ENCODE measurements at regions not wholly inside any gene's neighbourhood (a gene's known extent, or its start where the extent isn't known, plus 50 kb on each side); places are given as distances from the start of the nearest gene placed in this dataset.

DNA sequence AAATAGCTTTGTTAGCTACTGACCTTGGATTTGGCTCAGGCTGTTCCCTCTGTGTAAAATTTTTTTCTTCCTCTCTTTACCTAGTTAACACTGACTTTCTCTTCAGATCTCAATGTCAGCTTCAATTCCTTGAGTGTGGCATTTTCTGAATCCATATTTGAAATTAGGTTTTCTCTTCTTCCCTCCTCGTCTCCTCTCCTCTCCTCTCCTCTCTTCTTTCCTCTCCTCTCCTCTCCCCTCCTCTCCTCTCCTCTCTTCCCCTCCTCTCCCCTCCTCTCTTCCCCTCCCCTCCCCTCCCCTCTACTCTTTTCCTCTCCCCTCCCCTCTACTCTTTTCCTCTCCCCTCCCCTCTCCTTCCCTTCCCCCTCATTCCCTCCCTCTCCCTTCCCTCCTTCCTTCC lies 453.3 kb downstream of the BMP2 start:
- Histone ChIP-seq H3K4me3 (no peak overlapping the region), H3K27me3 (no peaks in the 10 kb centered on the region), H3K4me1 (no peaks in the 10 kb centered on the region), H3K9me3 (no peaks in the 10 kb centered on the region), H3K27ac (no peak overlapping the region), H3K36me3 (no peaks in the 10 kb centered on the region)
- no peak for DNase-seq
- intact Hi-C loops (cut with DNase I) = no loop called here
- TF ChIP-seq, protein P1, sequence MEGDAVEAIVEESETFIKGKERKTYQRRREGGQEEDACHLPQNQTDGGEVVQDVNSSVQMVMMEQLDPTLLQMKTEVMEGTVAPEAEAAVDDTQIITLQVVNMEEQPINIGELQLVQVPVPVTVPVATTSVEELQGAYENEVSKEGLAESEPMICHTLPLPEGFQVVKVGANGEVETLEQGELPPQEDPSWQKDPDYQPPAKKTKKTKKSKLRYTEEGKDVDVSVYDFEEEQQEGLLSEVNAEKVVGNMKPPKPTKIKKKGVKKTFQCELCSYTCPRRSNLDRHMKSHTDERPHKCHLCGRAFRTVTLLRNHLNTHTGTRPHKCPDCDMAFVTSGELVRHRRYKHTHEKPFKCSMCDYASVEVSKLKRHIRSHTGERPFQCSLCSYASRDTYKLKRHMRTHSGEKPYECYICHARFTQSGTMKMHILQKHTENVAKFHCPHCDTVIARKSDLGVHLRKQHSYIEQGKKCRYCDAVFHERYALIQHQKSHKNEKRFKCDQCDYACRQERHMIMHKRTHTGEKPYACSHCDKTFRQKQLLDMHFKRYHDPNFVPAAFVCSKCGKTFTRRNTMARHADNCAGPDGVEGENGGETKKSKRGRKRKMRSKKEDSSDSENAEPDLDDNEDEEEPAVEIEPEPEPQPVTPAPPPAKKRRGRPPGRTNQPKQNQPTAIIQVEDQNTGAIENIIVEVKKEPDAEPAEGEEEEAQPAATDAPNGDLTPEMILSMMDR (IDR thresholded peaks at IDR 0.05) = no peak
- ATAC-seq = no peak

DNA sequence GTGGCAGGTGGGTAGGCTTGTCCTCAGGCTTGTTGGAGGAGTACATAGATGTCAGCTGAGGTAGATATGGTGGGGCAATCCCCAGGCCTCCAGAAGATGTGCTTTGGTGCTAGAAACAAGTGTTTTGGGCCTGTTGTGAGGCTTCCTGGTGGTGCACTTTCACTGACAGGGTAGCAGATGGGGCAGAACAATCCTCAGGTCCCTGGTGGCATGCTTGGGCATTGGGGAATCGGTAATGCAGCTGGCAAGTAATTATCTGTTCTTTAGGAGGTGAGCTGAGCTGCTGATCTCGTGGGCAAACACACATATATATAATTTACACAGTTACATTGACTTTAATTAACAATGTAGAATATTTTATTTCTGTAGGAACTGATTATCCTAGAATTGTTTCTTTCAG lies 458.7 kb downstream of the BMP2 start:
- no peak for ATAC-seq
- DNase-seq = no peak
- intact Hi-C loops (cut with DNase I) = no loop called here

GRCh38 chr20:7231303-7231702 lies 463.8 kb downstream of the BMP2 start:
- TF ChIP-seq, protein P1 (IDR thresholded peaks at IDR 0.05) = no peak
- H3K27me3 ChIP-seq = no peaks in the 10 kb centered on the region
- DNase-seq (no peak), ATAC-seq (no peak)
- peaks cover 7% of the 10 kb centered on the region for H3K9me3 ChIP-seq
- H3K4me1 ChIP-seq = no peaks in the 10 kb centered on the region
- intact Hi-C loops (cut with DNase I) = no loop called here
- H3K27ac ChIP-seq = no peak overlapping the region
- no peaks in the 10 kb centered on the region for H3K36me3 ChIP-seq
- H3K4me3 ChIP-seq = no peak overlapping the region

More for the DNA sequence above, 458.7 kb downstream of the BMP2 start:
- TF ChIP-seq, protein P1 (IDR thresholded peaks at IDR 0.05) = no peak
- no peaks in the 10 kb centered on the region for H3K4me1 ChIP-seq
- H3K27ac ChIP-seq = no peak overlapping the region
- H3K4me3 ChIP-seq = no peak overlapping the region
- H3K36me3 ChIP-seq = no peaks in the 10 kb centered on the region
- H3K9me3 ChIP-seq = no peaks in the 10 kb centered on the region
- no peaks in the 10 kb centered on the region for H3K27me3 ChIP-seq

DNA sequence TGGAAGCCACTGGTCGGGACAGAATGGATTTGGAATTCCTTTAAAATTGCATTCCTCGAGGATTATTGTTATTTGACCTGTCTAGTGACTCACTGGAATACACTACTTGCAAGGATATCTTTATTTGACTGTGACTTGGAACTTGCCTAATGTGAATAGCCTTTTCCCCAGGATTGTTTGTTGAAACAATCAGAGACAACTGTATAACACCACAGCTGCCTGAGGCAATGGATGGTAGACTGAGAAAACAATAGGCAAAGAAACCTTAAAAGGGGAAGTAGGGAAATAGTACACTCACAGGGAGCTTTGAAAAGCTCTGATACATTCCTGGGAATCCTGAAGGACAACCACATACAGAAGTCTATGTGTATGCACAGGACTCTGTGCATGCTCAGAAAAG lies 465.3 kb downstream of the BMP2 start:
- Histone ChIP-seq H3K4me1 (no peaks in the 10 kb centered on the region), H3K27me3 (no peaks in the 10 kb centered on the region), H3K9me3 (peaks cover 7% of the 10 kb centered on the region), H3K36me3 (no peaks in the 10 kb centered on the region), H3K27ac (no peak overlapping the region), H3K4me3 (no peak overlapping the region)
- ATAC-seq = no peak
- DNase-seq = no peak
- TF ChIP-seq, protein P1 (IDR thresholded peaks at IDR 0.05) = no peak
- intact Hi-C loops (cut with DNase I) = no loop called here

DNA sequence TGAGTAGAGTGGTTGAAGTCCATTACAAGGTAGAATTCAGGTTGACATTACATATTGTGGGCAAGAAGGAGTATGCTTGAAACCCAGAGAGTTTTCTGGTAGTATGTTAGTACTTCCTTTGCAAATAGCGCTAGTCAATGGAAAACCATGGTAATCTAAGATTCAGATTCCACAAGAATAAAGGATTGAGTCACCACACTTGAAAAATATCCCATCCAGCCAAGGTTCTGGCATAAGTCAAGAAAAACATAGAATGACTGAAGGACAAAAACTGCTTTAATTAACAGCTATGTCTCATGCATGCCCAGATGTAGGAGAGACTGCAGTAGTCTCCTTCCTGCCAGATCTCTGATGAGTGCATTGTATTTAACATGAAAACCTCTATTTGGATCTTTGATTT lies 469.8 kb downstream of the BMP2 start:
- intact Hi-C loops (cut with DNase I) = no loop called here
- no peaks in the 10 kb centered on the region for H3K4me1 ChIP-seq
- H3K9me3 ChIP-seq = peaks cover 7% of the 10 kb centered on the region
- ATAC-seq (no peak), DNase-seq (no peak)
- TF ChIP-seq, protein P1 (IDR thresholded peaks at IDR 0.05) = no peak
- H3K27ac ChIP-seq = no peak overlapping the region
- no peak overlapping the region for H3K4me3 ChIP-seq
- no peaks in the 10 kb centered on the region for H3K36me3 ChIP-seq
- no peaks in the 10 kb centered on the region for H3K27me3 ChIP-seq

- Histone ChIP-seq H3K4me1 (no peaks in the 10 kb centered on the region), H3K36me3 (no peaks in the 10 kb centered on the region), H3K27ac (no peak overlapping the region), H3K9me3 (no peaks in the 10 kb centered on the region), H3K4me3 (no peak overlapping the region), H3K27me3 (no peaks in the 10 kb centered on the region)
- DNase-seq (no peak), ATAC-seq (no peak)
- intact Hi-C loops (cut with DNase I) = no loop called here
- TF ChIP-seq, protein P1 (IDR thresholded peaks at IDR 0.05) = no peak
Measured at GRCh38 chr20:7240490-7240889, 473.0 kb downstream of the BMP2 start.

Data from upper lobe of right lung (tissue), 1 donor.